PC-3 (cell line): ENCODE measurements at regions not wholly inside any gene's neighbourhood (a gene's known extent, or its start where the extent isn't known, plus 50 kb on each side); places are given as distances from the start of the nearest gene placed in this dataset.

Source experiments
- EZH2phosphoT487 ChIP-seq: fragments of 300-600 bp; sonication (generic); IDR thresholded peaks from 2 replicates; pipeline ENCODE4 v1.6.1; 2018; ENCODE audit warnings: mild to moderate bottlenecking, antibody characterized with exemption, low read length, borderline replicate concordance
- TF ChIP-seq, protein P1 (sequence below): fragments of 300-600 bp; sonication (generic); conservative IDR thresholded peaks from 2 replicates; pipeline ENCODE4 v1.5.1; 2017; ENCODE audit warnings: antibody characterized with exemption, low read depth, mild to moderate bottlenecking, low read length

DNA sequence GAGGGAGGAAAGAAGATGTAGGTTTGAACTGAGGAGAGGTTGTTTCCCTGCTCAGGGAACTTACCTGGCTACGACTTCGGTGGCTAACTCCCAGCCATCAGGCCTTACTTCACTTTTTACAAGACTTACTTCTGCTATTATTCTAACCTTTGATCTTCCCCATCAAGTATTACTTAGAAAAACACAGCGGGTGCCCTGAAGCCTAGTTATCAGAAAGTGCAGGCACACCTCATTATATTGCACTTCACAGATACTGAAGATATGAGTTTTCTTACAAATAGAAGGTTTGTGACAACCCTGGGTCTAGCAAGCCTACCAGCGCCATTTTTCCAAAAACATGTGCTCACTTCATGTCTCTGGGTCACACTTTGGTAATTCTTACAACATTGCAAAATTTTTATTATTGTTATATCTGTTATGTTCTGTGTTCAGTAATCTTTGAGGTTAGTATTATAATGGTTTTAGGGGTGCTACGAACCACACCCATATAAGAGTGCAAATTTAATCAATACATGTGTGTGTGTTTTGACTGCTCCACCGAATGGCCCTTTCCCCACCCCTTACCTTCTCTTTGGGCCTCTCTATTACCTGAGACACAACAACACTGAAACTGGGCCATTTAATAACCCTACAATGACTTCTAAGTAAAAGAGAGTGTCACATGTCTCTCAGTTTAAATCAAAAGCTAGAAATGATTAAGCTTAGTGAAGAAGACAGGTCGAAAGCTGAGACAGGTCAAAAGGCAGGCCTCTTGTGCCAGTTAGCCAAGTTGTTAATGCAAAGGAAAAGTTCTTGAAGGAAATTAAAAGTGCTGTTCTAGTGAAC is 2102.7 kb upstream of the WWC1 start:
- TF ChIP-seq, protein P1, sequence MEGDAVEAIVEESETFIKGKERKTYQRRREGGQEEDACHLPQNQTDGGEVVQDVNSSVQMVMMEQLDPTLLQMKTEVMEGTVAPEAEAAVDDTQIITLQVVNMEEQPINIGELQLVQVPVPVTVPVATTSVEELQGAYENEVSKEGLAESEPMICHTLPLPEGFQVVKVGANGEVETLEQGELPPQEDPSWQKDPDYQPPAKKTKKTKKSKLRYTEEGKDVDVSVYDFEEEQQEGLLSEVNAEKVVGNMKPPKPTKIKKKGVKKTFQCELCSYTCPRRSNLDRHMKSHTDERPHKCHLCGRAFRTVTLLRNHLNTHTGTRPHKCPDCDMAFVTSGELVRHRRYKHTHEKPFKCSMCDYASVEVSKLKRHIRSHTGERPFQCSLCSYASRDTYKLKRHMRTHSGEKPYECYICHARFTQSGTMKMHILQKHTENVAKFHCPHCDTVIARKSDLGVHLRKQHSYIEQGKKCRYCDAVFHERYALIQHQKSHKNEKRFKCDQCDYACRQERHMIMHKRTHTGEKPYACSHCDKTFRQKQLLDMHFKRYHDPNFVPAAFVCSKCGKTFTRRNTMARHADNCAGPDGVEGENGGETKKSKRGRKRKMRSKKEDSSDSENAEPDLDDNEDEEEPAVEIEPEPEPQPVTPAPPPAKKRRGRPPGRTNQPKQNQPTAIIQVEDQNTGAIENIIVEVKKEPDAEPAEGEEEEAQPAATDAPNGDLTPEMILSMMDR, result no peak
- TF ChIP-seq EZH2phosphoT487, result no peak
